ENCODE measurements at regions not wholly inside any gene's neighbourhood (a gene's known extent, or its start where the extent isn't known, plus 50 kb on each side); places are given as distances from the start of the nearest gene placed in this dataset.

- no peak for DNase-seq (ENCODE audit: low read depth in 2 of 3, low spot score in 2 of 3)
These were observed 203.9 kb upstream of the ADCY2 start for GRCh38 chr5:7192016-7192415.

GRCh38 chr5:7202846-7203245, 193.1 kb upstream of the ADCY2 start:
- DNase-seq (ENCODE audit: low read depth in 2 of 3, low spot score in 2 of 3): no peak

- DNase-seq (ENCODE audit: low read depth in 2 of 3, low spot score in 2 of 3): no peak
These were observed 188.0 kb upstream of the ADCY2 start for GRCh38 chr5:7207979-7208378.

GRCh38 chr5:7208938-7209337, 187.0 kb upstream of the ADCY2 start:
- no peak for DNase-seq (ENCODE audit: low read depth in 2 of 3, low spot score in 2 of 3)

- DNase-seq (ENCODE audit: low read depth in 2 of 3, low spot score in 2 of 3): no peak
These were observed 186.3 kb upstream of the ADCY2 start for GRCh38 chr5:7209658-7210057.

- no peak for DNase-seq (ENCODE audit: low read depth in 2 of 3, low spot score in 2 of 3)
These were observed 185.4 kb upstream of the ADCY2 start for GRCh38 chr5:7210549-7210948.

- no peak for DNase-seq (ENCODE audit: low read depth in 2 of 3, low spot score in 2 of 3)
These were observed 182.4 kb upstream of the ADCY2 start for GRCh38 chr5:7213525-7213924.

GRCh38 chr5:7214906-7215416, 181.0 kb upstream of the ADCY2 start:
- DNase-seq (ENCODE audit: low read depth in 2 of 3, low spot score in 2 of 3): no peak

- no peak for DNase-seq (ENCODE audit: low read depth in 2 of 3, low spot score in 2 of 3)
These were observed 177.8 kb upstream of the ADCY2 start for GRCh38 chr5:7218141-7218540.

GRCh38 chr5:7220156-7220555, 175.8 kb upstream of the ADCY2 start:
- no peak for DNase-seq (ENCODE audit: low read depth in 2 of 3, low spot score in 2 of 3)

GRCh38 chr5:7221041-7221440, 174.9 kb upstream of the ADCY2 start:
- DNase-seq (ENCODE audit: low read depth in 2 of 3, low spot score in 2 of 3): no peak

- DNase-seq (ENCODE audit: low read depth in 2 of 3, low spot score in 2 of 3): no peak
These were observed 170.1 kb upstream of the ADCY2 start for GRCh38 chr5:7225826-7226225.

GRCh38 chr5:7242118-7242710, 153.7 kb upstream of the ADCY2 start:
- DNase-seq (ENCODE audit: low read depth in 2 of 3, low spot score in 2 of 3): no peak

- DNase-seq (ENCODE audit: low read depth in 2 of 3, low spot score in 2 of 3): no peak
These were observed 151.7 kb upstream of the ADCY2 start for GRCh38 chr5:7244208-7244607.

- DNase-seq (ENCODE audit: low read depth in 2 of 3, low spot score in 2 of 3): no peak
These were observed 150.8 kb upstream of the ADCY2 start for GRCh38 chr5:7245121-7245651.

- no peak for DNase-seq (ENCODE audit: low read depth in 2 of 3, low spot score in 2 of 3)
These were observed 149.7 kb upstream of the ADCY2 start for GRCh38 chr5:7246287-7246686.

GRCh38 chr5:7250004-7250403, 145.9 kb upstream of the ADCY2 start:
- no peak for DNase-seq (ENCODE audit: low read depth in 2 of 3, low spot score in 2 of 3)

- no peak for DNase-seq (ENCODE audit: low read depth in 2 of 3, low spot score in 2 of 3)
These were observed 145.3 kb upstream of the ADCY2 start for GRCh38 chr5:7250611-7251010.

GRCh38 chr5:7251132-7251531, 144.8 kb upstream of the ADCY2 start:
- DNase-seq (ENCODE audit: low read depth in 2 of 3, low spot score in 2 of 3): peak in 2 of 3 donors; percentile 14 to 66

GRCh38 chr5:7261049-7261448, 134.9 kb upstream of the ADCY2 start:
- peak in 2 of 3 donors; percentile 18 to 61 for DNase-seq (ENCODE audit: low read depth in 2 of 3, low spot score in 2 of 3)

GRCh38 chr5:7261900-7262299, 134.0 kb upstream of the ADCY2 start:
- no peak for DNase-seq (ENCODE audit: low read depth in 2 of 3, low spot score in 2 of 3)

- peak in 2 of 3 donors; percentile 33 to 83 for DNase-seq (ENCODE audit: low read depth in 2 of 3, low spot score in 2 of 3)
These were observed 132.4 kb upstream of the ADCY2 start for GRCh38 chr5:7263398-7264015.

All from hematopoietic multipotent progenitor cell (in vitro differentiated cells).